H9 (cell line): ENCODE measurements at regions not wholly inside any gene's neighbourhood (a gene's known extent, or its start where the extent isn't known, plus 50 kb on each side); places are given as distances from the start of the nearest gene placed in this dataset.

ENCODE experiments used
- DNase-seq: peaks from one replicate; pipeline ENCODE4 v3.0.0-alpha.2; 2017
- H2AFZ ChIP-seq: one replicate; pipeline ENCODE4 v1.6.1; 2013; ENCODE audit warnings: mild to moderate bottlenecking, low read length, control low read depth, moderate library complexity
- H2AK5ac ChIP-seq: 2 replicates; pipeline ENCODE4 v1.6.1; 2013; ENCODE audit warnings: low read length, control low read depth, mixed read lengths; ENCODE audit not compliant: insufficient read length
- H2BK120ac ChIP-seq: one replicate; pipeline ENCODE4 v1.6.1; 2013; ENCODE audit warnings: low read depth, mild to moderate bottlenecking, low read length, control low read depth, inconsistent platforms; ENCODE audit not compliant: poor library complexity, severe bottlenecking
- H2BK12ac ChIP-seq: 2 replicates; pipeline ENCODE4 v1.6.1; 2013; ENCODE audit warnings: low read length, control low read depth, mixed read lengths, low read depth; ENCODE audit not compliant: insufficient read length
- H2BK15ac ChIP-seq: 2 replicates; pipeline ENCODE4 v1.6.1; 2013; ENCODE audit warnings: low read depth, low read length, control low read depth
- H2BK20ac ChIP-seq: one replicate; pipeline ENCODE4 v1.6.1; 2013; ENCODE audit warnings: low read depth, mild to moderate bottlenecking, low read length, control low read depth, inconsistent platforms; ENCODE audit not compliant: poor library complexity, severe bottlenecking
- H2BK5ac ChIP-seq: 2 replicates; pipeline ENCODE4 v1.6.1; 2013; ENCODE audit warnings: low read length, control low read depth, mixed read lengths; ENCODE audit not compliant: insufficient read length
- H3K14ac ChIP-seq: 2 replicates; pipeline ENCODE4 v1.6.1; 2013; ENCODE audit warnings: low read length, control low read depth; ENCODE audit not compliant: insufficient read depth
- H3K18ac ChIP-seq: 2 replicates; pipeline ENCODE4 v1.6.1; 2013; ENCODE audit warnings: low read depth, mild to moderate bottlenecking, mixed read lengths, low read length, control low read depth; ENCODE audit not compliant: insufficient read length
- H3K23ac ChIP-seq: 2 replicates; pipeline ENCODE4 v1.6.1; 2013; ENCODE audit warnings: low read length, control low read depth, mixed read lengths, low read depth; ENCODE audit not compliant: insufficient read length
- H3K23me2 ChIP-seq: 2 replicates; pipeline ENCODE4 v1.6.1; 2013; ENCODE audit warnings: low read depth, mild to moderate bottlenecking, mixed read lengths, low read length, control low read depth; ENCODE audit not compliant: insufficient read length, poor library complexity, severe bottlenecking
- H3K27ac ChIP-seq: 2 replicates; pipeline ENCODE4 v1.5.1; 2013; ENCODE audit warnings: low read length, control low read depth, mixed read lengths, low read depth; ENCODE audit not compliant: insufficient read length
- H3K27me3 ChIP-seq: 2 replicates; pipeline ENCODE4 v1.6.1; 2013; ENCODE audit warnings: low read length, control low read depth, inconsistent platforms; ENCODE audit not compliant: insufficient read depth
- H3K4ac ChIP-seq: 2 replicates; pipeline ENCODE4 v1.6.1; 2013; ENCODE audit warnings: low read depth, mild to moderate bottlenecking, control low read depth, inconsistent platforms, low read length, moderate library complexity
- H3K4me1 ChIP-seq: 2 replicates; pipeline ENCODE4 v1.6.1; 2013; ENCODE audit warnings: low read length, control low read depth, inconsistent platforms; ENCODE audit not compliant: insufficient read depth
- H3K4me2 ChIP-seq: 2 replicates; pipeline ENCODE4 v1.6.1; 2013; ENCODE audit warnings: low read length, control low read depth, mixed read lengths; ENCODE audit not compliant: insufficient read length, insufficient read depth
- H3K56ac ChIP-seq: 2 replicates; pipeline ENCODE4 v1.6.1; 2013; ENCODE audit warnings: low read depth, mild to moderate bottlenecking, mixed read lengths, low read length, control low read depth; ENCODE audit not compliant: insufficient read length
- H3K79me1 ChIP-seq: 2 replicates; pipeline ENCODE4 v1.6.1; 2013; ENCODE audit warnings: low read depth, mild to moderate bottlenecking, moderate library complexity, low read length, control low read depth, inconsistent platforms; ENCODE audit not compliant: insufficient read depth, poor library complexity, severe bottlenecking
- H3K79me2 ChIP-seq: 2 replicates; pipeline ENCODE4 v1.6.1; 2013; ENCODE audit warnings: low read length, control low read depth, inconsistent platforms; ENCODE audit not compliant: insufficient read depth
- H3K9ac ChIP-seq: 2 replicates; pipeline ENCODE4 v1.6.1; 2013; ENCODE audit warnings: low read length, control low read depth, mixed read lengths; ENCODE audit not compliant: insufficient read length; ENCODE audit errors: extremely low read depth
- H3K9me3 ChIP-seq: one replicate; pipeline ENCODE4 v1.6.1; 2013; ENCODE audit warnings: low read depth, low read length, inconsistent platforms; ENCODE audit not compliant: control insufficient read depth
- H3T11ph ChIP-seq: one replicate; pipeline ENCODE4 v1.6.1; 2013; ENCODE audit warnings: mild to moderate bottlenecking, low read length, control low read depth, inconsistent platforms
- H4K20me1 ChIP-seq: one replicate; pipeline ENCODE4 v1.6.1; 2013; ENCODE audit not compliant: control insufficient read depth, insufficient read length, insufficient read depth
- H4K5ac ChIP-seq: 2 replicates; pipeline ENCODE4 v1.6.1; 2013; ENCODE audit warnings: low read depth, mild to moderate bottlenecking, mixed read lengths, low read length, control low read depth; ENCODE audit not compliant: insufficient read length
- H4K8ac ChIP-seq: replicated peaks from 2 replicates; pipeline ENCODE4 v1.6.1; 2013; ENCODE audit warnings: low read length, control low read depth, mixed read lengths, low read depth; ENCODE audit not compliant: insufficient read length
- H4K91ac ChIP-seq: 2 replicates; pipeline ENCODE4 v1.6.1; 2013; ENCODE audit warnings: low read depth, mild to moderate bottlenecking, moderate library complexity, mixed read lengths, low read length, control low read depth; ENCODE audit not compliant: insufficient read length
- H3K27ac Mint-ChIP-seq, 3 experiments: 2 replicates in 2 of 3; 3 replicates in 1 of 3; pipeline ENCODE4 v1.8.0; 2020 to 2021; ENCODE audit warnings: mixed read lengths in 3 of 3, mild to moderate bottlenecking in 1 of 3, moderate library complexity in 1 of 3
- H3K27me3 Mint-ChIP-seq: 2 replicates; pipeline ENCODE4 v1.8.0; 2021; ENCODE audit warnings: low read depth, mild to moderate bottlenecking, moderate library complexity, mixed read lengths
- H3K36me3 Mint-ChIP-seq, 3 experiments: 2 replicates in 2 of 3; 3 replicates in 1 of 3; pipeline ENCODE4 v1.8.0; 2020 to 2021; ENCODE audit warnings: low read depth in 3 of 3, mixed read lengths in 3 of 3; ENCODE audit not compliant: insufficient read depth in 1 of 3
- H3K4me1 Mint-ChIP-seq, 2 experiments: 2 replicates each; pipeline ENCODE4 v1.8.0; 2020; ENCODE audit warnings: mixed read lengths in 2 of 2
- H3K4me3 Mint-ChIP-seq, 2 experiments: 2 replicates in 1 of 2; 3 replicates in 1 of 2; pipeline ENCODE4 v1.8.0; 2020 to 2021; ENCODE audit warnings: mild to moderate bottlenecking in 2 of 2, mixed read lengths in 2 of 2, moderate library complexity in 1 of 2
- H3K9me3 Mint-ChIP-seq, 2 experiments: 2 replicates in 1 of 2; 3 replicates in 1 of 2; pipeline ENCODE4 v1.8.0; 2020; ENCODE audit warnings: mild to moderate bottlenecking in 2 of 2, mixed read lengths in 2 of 2, moderate library complexity in 1 of 2
- WGBS: extraction: QIAGEN DNeasy Blood & Tissue Kit; methylation state at CpG from one replicate; pipeline ENCODE4 v1.1.7; 2013; ENCODE audit warnings: missing lambda C conversion rate, low lambda C conversion rate, mixed read lengths; ENCODE audit not compliant: insufficient read length; ENCODE audit errors: extremely low coverage; 5-methylcytosine and 5-hydroxymethylcytosine counted together
- TF ChIP-seq, protein P1 (sequence below): fragments of 200-600 bp; sonication (generic); conservative IDR thresholded peaks from 3 replicates; pipeline ENCODE4 v1.8.0; 2021; ENCODE audit warnings: antibody characterized with exemption, mild to moderate bottlenecking

DNA sequence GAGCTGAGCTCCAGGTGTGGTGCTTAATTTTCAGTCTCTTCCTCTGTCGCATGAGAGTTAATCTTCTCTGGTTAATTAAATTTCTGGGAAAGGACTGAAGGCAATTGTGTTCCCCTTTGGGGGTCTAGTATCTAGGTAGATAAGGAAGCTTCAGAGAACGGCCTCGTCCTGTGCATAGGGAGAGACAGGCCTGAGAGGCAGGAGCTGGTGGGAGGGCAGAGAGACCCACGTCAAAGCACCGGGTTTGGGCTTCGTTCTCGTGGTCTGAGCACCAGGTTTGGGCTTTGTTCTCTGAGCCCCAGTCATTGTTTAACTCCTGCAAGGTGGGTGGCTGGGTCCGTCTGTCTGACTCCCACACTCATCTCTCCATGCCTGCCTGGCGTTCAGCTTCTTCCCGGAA is 160.8 kb upstream of the PITRM1 start:
- no peak for DNase-seq
- no peak overlapping the region for H3K27ac ChIP-seq
- TF ChIP-seq, protein P1, sequence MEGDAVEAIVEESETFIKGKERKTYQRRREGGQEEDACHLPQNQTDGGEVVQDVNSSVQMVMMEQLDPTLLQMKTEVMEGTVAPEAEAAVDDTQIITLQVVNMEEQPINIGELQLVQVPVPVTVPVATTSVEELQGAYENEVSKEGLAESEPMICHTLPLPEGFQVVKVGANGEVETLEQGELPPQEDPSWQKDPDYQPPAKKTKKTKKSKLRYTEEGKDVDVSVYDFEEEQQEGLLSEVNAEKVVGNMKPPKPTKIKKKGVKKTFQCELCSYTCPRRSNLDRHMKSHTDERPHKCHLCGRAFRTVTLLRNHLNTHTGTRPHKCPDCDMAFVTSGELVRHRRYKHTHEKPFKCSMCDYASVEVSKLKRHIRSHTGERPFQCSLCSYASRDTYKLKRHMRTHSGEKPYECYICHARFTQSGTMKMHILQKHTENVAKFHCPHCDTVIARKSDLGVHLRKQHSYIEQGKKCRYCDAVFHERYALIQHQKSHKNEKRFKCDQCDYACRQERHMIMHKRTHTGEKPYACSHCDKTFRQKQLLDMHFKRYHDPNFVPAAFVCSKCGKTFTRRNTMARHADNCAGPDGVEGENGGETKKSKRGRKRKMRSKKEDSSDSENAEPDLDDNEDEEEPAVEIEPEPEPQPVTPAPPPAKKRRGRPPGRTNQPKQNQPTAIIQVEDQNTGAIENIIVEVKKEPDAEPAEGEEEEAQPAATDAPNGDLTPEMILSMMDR, result no peak
- H4K20me1 ChIP-seq, result no peaks in the 10 kb centered on the region
- no peak overlapping the region for H2BK20ac ChIP-seq
- no peaks in the 10 kb centered on the region; the same call in 1 of the 2 replicates for H3K27me3 ChIP-seq
- no peaks in the 10 kb centered on the region for H3K79me1 ChIP-seq
- H4K91ac ChIP-seq, result no peak overlapping the region
- H3K4ac ChIP-seq, result no peak overlapping the region
- no CpG with 5 or more reads among the region's 10 CpGs for WGBS
- H3K23me2 ChIP-seq, result no peaks in the 10 kb centered on the region
- H3K4me1 ChIP-seq, result peaks cover 8% of the 10 kb centered on the region; the same call in 1 of the 2 replicates
- peaks cover 2% of the 10 kb centered on the region for H3K27me3 Mint-ChIP-seq
- H3K4me2 ChIP-seq, result no peak overlapping the region
- H3K18ac ChIP-seq, result no peak overlapping the region
- H4K8ac ChIP-seq, result no peak overlapping the region
- no peaks in the 10 kb centered on the region for H3K9me3 Mint-ChIP-seq
- H2BK120ac ChIP-seq, result no peak overlapping the region
- no peak overlapping the region for H3K9ac ChIP-seq
- no peak overlapping the region for H3T11ph ChIP-seq
- no peak overlapping the region for H2BK5ac ChIP-seq
- no peaks in the 10 kb centered on the region for H3K9me3 ChIP-seq
- no peak overlapping the region for H3K4me3 Mint-ChIP-seq
- H2AK5ac ChIP-seq, result no peak overlapping the region
- H3K56ac ChIP-seq, result no peak overlapping the region
- no peak overlapping the region for H4K5ac ChIP-seq
- peaks cover 37 to 44% of the 10 kb centered on the region in 2 experiments for H3K4me1 Mint-ChIP-seq
- H3K14ac ChIP-seq, result no peak overlapping the region
- no peak overlapping the region for H2AFZ ChIP-seq
- H2BK15ac ChIP-seq, result no peak overlapping the region
- no peak overlapping the region for H3K23ac ChIP-seq
- no peaks in the 10 kb centered on the region for H3K79me2 ChIP-seq
- no peaks in the 10 kb centered on the region for H3K36me3 Mint-ChIP-seq
- H2BK12ac ChIP-seq, result no peak overlapping the region
- H3K27ac Mint-ChIP-seq, result peak overlapping the region in 1 of 3 experiments; percentile 59; a peak in 1 of 7 replicates
